HCT116 (cell line): ENCODE measurements at regions not wholly inside any gene's neighbourhood (a gene's known extent, or its start where the extent isn't known, plus 50 kb on each side); places are given as distances from the start of the nearest gene placed in this dataset.

Experiments used
- ATAC-seq: fragments of 200-7000 bp; cut with Tn5 transposase; 2 replicates; pipeline ENCODE4 v1.9.1; 2020; ENCODE audit warnings: mild to moderate bottlenecking, moderate library complexity
- BruUV-seq: library from RNA; stranded (reverse); fragments of 400-500 nt; replicated peaks from 2 replicates; lab custom pipeline; 2021; lab: Mats Ljungman, UMichigan
- CTCF ChIA-PET: fragments of 300-600 bp; sonication (Branson Sonifier 250); formaldehyde crosslinking; loops from one replicate; lab custom pipeline; 2021; ENCODE audit warnings: antibody characterized with exemption; lab: Charles Lee
- POLR2A ChIA-PET: fragments of 300-600, 350-600 bp; sonication (Branson Sonifier 250); formaldehyde crosslinking; loops from one replicate; lab custom pipeline; 2021; ENCODE audit warnings: antibody characterized with exemption; lab: Charles Lee
- RAD21 ChIA-PET, 2 experiments: fragments of 300-600 bp; sonication (Branson Sonifier 250); formaldehyde crosslinking; loops; one replicate each; lab custom pipeline; 2023; ENCODE audit warnings: low total read pairs in 2 of 2; ENCODE audit not compliant: uncharacterized antibody in 2 of 2, unreplicated experiment in 2 of 2, low non-redundant PET in 1 of 2; lab: Charles Lee
- DNase-seq: peaks from one replicate; pipeline ENCODE4 v3.0.0-alpha.2; 2010; ENCODE audit warnings: low read depth, low spot score
- H2AFZ ChIP-seq: fragments of 200-600 bp; shearing (Covaris generic), sonication (generic); 2 replicates; pipeline ENCODE4 v1.6.1; 2017; ENCODE audit warnings: low read depth, mixed run types, mixed read lengths, antibody characterized with exemption, low read length; ENCODE audit not compliant: poor library complexity, severe bottlenecking
- H3K27ac ChIP-seq: 2 replicates; pipeline ENCODE4 v1.5.1; 2012; ENCODE audit warnings: low read depth, low read length
- H3K27me3 ChIP-seq: fragments of 200-600 bp; sonication (generic); 2 replicates; pipeline ENCODE4 v1.6.1; 2016; ENCODE audit warnings: mixed run types, low read length, mixed read lengths; ENCODE audit not compliant: insufficient read depth
- H3K36me3 ChIP-seq, 2 experiments: fragments of 200-500 bp in 1 of 2; fragments of 200-600 bp in 1 of 2; sonication (Bioruptor generic) in 1 of 2; sonication (generic) in 1 of 2; 2 replicates each; pipeline versions ENCODE4 v1.5.1 to v1.6.1; 2014 to 2016; ENCODE audit warnings: low read length in 2 of 2, inconsistent platforms in 1 of 2, mixed read lengths in 1 of 2, mixed run types in 1 of 2; ENCODE audit not compliant: insufficient read depth in 2 of 2, control insufficient read depth in 1 of 2
- H3K4me1 ChIP-seq, 2 experiments: fragments of 200-600 bp in 1 of 2; sonication (generic) in 1 of 2; 2 replicates each; pipeline versions ENCODE4 v1.5.1 to v1.6.1; 2012 to 2017; ENCODE audit warnings: low read length in 2 of 2, inconsistent platforms in 1 of 2, mild to moderate bottlenecking in 1 of 2, mixed read lengths in 1 of 2, mixed run types in 1 of 2, moderate library complexity in 1 of 2; ENCODE audit not compliant: insufficient read depth in 2 of 2, control insufficient read depth in 1 of 2
- H3K4me2 ChIP-seq: fragments of 200-600 bp; sonication (generic); 2 replicates; pipeline ENCODE4 v1.6.1; 2017; ENCODE audit warnings: mixed run types, low read length, mixed read lengths
- H3K4me3 ChIP-seq, 2 experiments: fragments of 200-600 bp in 1 of 2; sonication (generic) in 1 of 2; replicated peaks in 1 of 2; 2 replicates each; pipeline ENCODE4 v1.5.1; 2011 to 2016; ENCODE audit warnings: low read length in 2 of 2, control low read depth in 1 of 2, low read depth in 1 of 2, mild to moderate bottlenecking in 1 of 2, mixed read lengths in 1 of 2, mixed run types in 1 of 2
- H3K79me2 ChIP-seq: fragments of 200-600 bp; sonication (generic); 2 replicates; pipeline ENCODE4 v1.6.1; 2017; ENCODE audit warnings: mild to moderate bottlenecking, mixed run types, low read length, moderate library complexity, mixed read lengths; ENCODE audit not compliant: insufficient read depth
- H3K9ac ChIP-seq: fragments of 200-600 bp; sonication (generic); 2 replicates; pipeline ENCODE4 v1.6.1; 2016; ENCODE audit warnings: low read length, mixed read lengths
- H3K9me2 ChIP-seq: fragments of 200-600 bp; sonication (generic), shearing (Covaris generic); 2 replicates; pipeline ENCODE4 v1.6.1; 2017; ENCODE audit warnings: mixed run types, mild to moderate bottlenecking, moderate library complexity; ENCODE audit not compliant: insufficient read depth
- H3K9me3 ChIP-seq, 2 experiments: fragments of 200-500 bp in 1 of 2; fragments of 200-600 bp in 1 of 2; sonication (Bioruptor generic) in 1 of 2; sonication (generic) in 1 of 2; 2 replicates each; pipeline ENCODE4 v1.6.1; 2014 to 2017; ENCODE audit warnings: low read length in 2 of 2, mixed read lengths in 2 of 2, inconsistent platforms in 1 of 2, low read depth in 1 of 2, mild to moderate bottlenecking in 1 of 2, mixed run types in 1 of 2, moderate library complexity in 1 of 2; ENCODE audit not compliant: control insufficient read depth in 1 of 2, insufficient read depth in 1 of 2
- H4K20me1 ChIP-seq: fragments of 200-600 bp; sonication (generic), shearing (Covaris generic); 2 replicates; pipeline ENCODE4 v1.6.1; 2017; ENCODE audit warnings: mixed run types, mild to moderate bottlenecking, moderate library complexity; ENCODE audit not compliant: insufficient read depth
- CBX3 ChIP-seq: IDR thresholded peaks from 2 replicates; pipeline ENCODE4 v1.6.1; 2012; ENCODE audit warnings: low read depth
- CEBPB ChIP-seq: IDR thresholded peaks from 2 replicates; pipeline ENCODE4 v1.6.1; 2012; ENCODE audit warnings: low read depth
- CTCF ChIP-seq, 3 experiments: fragments of 200-600 bp in 1 of 3; sonication (generic) in 1 of 3; IDR thresholded peaks in 2 of 3; conservative IDR thresholded peaks in 1 of 3; 2 replicates each; pipeline ENCODE4 v1.5.1; 2012 to 2017; ENCODE audit warnings: low read depth in 2 of 3, low read length in 2 of 3, antibody characterized with exemption in 1 of 3, borderline replicate concordance in 1 of 3, control low read depth in 1 of 3, mild to moderate bottlenecking in 1 of 3, mixed read lengths in 1 of 3, mixed run types in 1 of 3, moderate library complexity in 1 of 3; ENCODE audit not compliant: insufficient read depth in 1 of 3
- EGR1 ChIP-seq: IDR thresholded peaks from 2 replicates; pipeline ENCODE4 v1.6.1; 2012; ENCODE audit warnings: low read depth
- EZH2 ChIP-seq: fragments of 200-600 bp; sonication (generic); IDR thresholded peaks from 2 replicates; pipeline ENCODE4 v1.6.1; 2017; ENCODE audit warnings: antibody characterized with exemption, mixed run types
- EZH2phosphoT487 ChIP-seq: fragments of 200-600 bp; IDR thresholded peaks from 2 replicates; pipeline ENCODE4 v1.6.1; 2018; ENCODE audit warnings: antibody characterized with exemption, borderline replicate concordance
- JUND ChIP-seq: IDR thresholded peaks from 2 replicates; pipeline ENCODE4 v1.6.1; 2012
- POLR2A ChIP-seq: IDR thresholded peaks from 2 replicates; pipeline ENCODE4 v1.7.0; 2011; ENCODE audit warnings: borderline replicate concordance; ENCODE audit not compliant: insufficient read depth, insufficient read length; ENCODE audit errors: extremely low read depth
- RAD21 ChIP-seq: IDR thresholded peaks from 2 replicates; pipeline ENCODE4 v1.6.1; 2012; ENCODE audit warnings: low read depth, mild to moderate bottlenecking
- REST ChIP-seq: IDR thresholded peaks from 2 replicates; pipeline ENCODE4 v1.6.1; 2012; ENCODE audit warnings: low read depth
- SIN3A ChIP-seq: IDR thresholded peaks from 2 replicates; pipeline ENCODE4 v1.6.1; 2012; ENCODE audit warnings: low read depth
- SP1 ChIP-seq: IDR thresholded peaks from 2 replicates; pipeline ENCODE4 v1.6.1; 2012; ENCODE audit warnings: low read depth
- SRF ChIP-seq: IDR thresholded peaks from 2 replicates; pipeline ENCODE4 v1.6.1; 2012; ENCODE audit warnings: low read depth
- ZBTB33 ChIP-seq: IDR thresholded peaks from 2 replicates; pipeline ENCODE4 v1.6.1; 2011; ENCODE audit warnings: mild to moderate bottlenecking, low read length, moderate library complexity; ENCODE audit not compliant: insufficient replicate concordance; ENCODE audit errors: extremely low read depth
- ZFX ChIP-seq: fragments of 450-650 bp; IDR thresholded peaks from 2 replicates; pipeline ENCODE4 v1.6.1; 2017
- ZNF274 ChIP-seq: fragments of 200-500 bp; sonication (Bioruptor generic); IDR thresholded peaks from 2 replicates; pipeline ENCODE4 v1.6.1; 2014; ENCODE audit warnings: mild to moderate bottlenecking, low read depth, low read length, inconsistent platforms
- intact Hi-C: fragments of 100-400 bp; cut with micrococcal nuclease; formaldehyde crosslinking; loops from 2 replicates; pipeline ENCODE4 v1.10.0; 2022
- TF ChIP-seq, protein P1 (sequence below): IDR thresholded peaks from 2 replicates; pipeline ENCODE4 v1.6.1; 2012

DNA sequence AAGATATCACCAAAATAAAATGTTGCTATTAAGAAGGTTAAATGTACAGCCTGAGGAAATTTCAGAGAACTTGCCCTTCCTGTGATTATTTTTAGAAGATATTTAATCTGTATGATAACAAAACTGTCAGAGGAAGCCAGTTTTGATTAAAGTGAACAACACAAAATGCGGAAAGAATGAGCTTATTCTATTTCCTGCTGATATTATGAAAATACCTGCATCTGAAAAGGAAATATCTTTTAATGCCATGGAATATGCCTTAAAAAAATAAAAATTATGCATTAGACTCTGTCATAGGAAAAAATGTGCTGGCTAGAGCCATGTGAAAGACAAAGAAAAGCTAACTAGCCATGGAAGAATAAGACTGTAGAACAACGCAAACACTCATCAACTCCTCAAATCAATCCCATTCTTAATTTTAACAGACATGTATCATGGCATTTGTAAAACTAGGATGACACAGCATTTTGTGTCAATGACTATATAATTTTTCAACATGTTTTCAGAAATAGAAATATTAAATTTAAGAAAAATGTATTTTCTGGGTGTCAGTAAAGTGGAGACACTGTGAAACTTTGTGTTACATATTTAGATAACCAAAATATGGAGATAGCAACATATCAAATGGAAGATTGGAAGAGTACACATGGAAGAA, 1768.2 kb downstream of the SUCLG1 start:
- H2AFZ ChIP-seq = no peak overlapping the region
- POLR2A ChIA-PET = no interaction called here
- intact Hi-C loops = no loop called here

More for the DNA sequence above, 1768.2 kb downstream of the SUCLG1 start:
- Histone ChIP-seq H3K79me2 (no peaks in the 10 kb centered on the region), H3K27ac (no peak overlapping the region), H3K9me3 (no peaks in the 10 kb centered on the region), H3K4me2 (no peak overlapping the region), H4K20me1 (no peaks in the 10 kb centered on the region), H3K4me1 (no peaks in the 10 kb centered on the region), H3K9me2 (no peaks in the 10 kb centered on the region), H3K27me3 (no peaks in the 10 kb centered on the region), H3K36me3 (no peaks in the 10 kb centered on the region), H3K9ac (no peak overlapping the region), H3K4me3 (no peak overlapping the region)
- RAD21 ChIA-PET = no interaction called here
- DNase-seq = no peak
- BruUV-seq = no TSS peak
- ATAC-seq = no peak
- TF ChIP-seq ZBTB33 (no peak), JUND (no peak), ZFX (no peak), ZNF274 (no peak), CBX3 (no peak), CTCF (IDR thresholded peaks at IDR 0.05 in 2 of 3, conservative IDR thresholded peaks at IDR 0.05 in 1 of 3; ENCODE audit: borderline replicate concordance in 1 of 3, insufficient read depth in 1 of 3, low read depth in 2 of 3, low read length in 2 of 3) (no peak), SRF (no peak), SIN3A (no peak), EZH2phosphoT487 (no peak), SP1 (no peak), POLR2A (no peak), CEBPB (no peak), EGR1 (no peak), EZH2 (no peak), RAD21 (no peak), REST (no peak)
- TF ChIP-seq, protein P1, sequence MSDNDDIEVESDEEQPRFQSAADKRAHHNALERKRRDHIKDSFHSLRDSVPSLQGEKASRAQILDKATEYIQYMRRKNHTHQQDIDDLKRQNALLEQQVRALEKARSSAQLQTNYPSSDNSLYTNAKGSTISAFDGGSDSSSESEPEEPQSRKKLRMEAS = no peak
- CTCF ChIA-PET = no interaction called here
